ELF-1 (cell line): ENCODE measurements at regions not wholly inside any gene's neighbourhood (a gene's known extent, or its start where the extent isn't known, plus 50 kb on each side); places are given as distances from the start of the nearest gene placed in this dataset.

Experiments used
- DNase-seq: peaks from one replicate; pipeline ENCODE4 v3.0.0-alpha.2; 2016; ENCODE audit warnings: low read depth, low spot score

DNA sequence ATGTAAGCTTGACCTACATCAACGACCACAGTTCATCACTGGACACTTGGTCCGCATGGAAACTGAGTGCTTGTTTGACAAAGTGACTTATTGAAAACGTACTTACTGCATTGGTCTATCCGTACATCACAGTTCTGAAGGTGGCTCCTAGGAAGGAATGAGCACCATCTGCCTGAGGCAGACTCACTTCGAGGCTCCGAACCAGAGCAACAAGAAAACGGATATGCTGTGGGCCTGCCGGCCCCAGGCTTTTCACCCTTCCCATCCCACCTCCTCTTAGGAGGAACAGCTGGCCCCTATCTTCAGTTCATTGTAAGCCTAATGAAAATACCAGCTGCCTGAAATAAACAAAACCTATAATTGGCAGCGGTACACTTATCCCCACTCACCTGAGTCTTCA, 67.2 kb upstream of the TSLP start:
- no peak for DNase-seq

DNA sequence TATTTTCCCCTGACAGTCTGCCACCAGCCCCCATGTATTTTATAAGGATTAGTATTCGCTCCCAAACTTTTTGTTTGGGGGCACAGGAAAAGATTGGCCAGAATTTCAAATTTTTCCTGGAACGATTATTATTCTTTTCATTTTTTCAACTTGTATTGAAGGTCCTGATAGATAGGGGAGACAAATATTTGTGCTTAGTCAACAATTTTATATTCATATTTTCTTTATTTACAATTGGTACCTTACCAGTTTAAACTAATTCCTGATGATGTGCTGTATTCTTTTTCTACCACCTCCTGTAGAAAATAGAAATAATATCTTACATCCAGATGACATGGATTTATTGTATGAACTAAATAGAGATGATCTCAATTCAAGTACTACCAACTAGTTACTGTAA, 60.7 kb upstream of the TSLP start:
- no peak for DNase-seq

DNA sequence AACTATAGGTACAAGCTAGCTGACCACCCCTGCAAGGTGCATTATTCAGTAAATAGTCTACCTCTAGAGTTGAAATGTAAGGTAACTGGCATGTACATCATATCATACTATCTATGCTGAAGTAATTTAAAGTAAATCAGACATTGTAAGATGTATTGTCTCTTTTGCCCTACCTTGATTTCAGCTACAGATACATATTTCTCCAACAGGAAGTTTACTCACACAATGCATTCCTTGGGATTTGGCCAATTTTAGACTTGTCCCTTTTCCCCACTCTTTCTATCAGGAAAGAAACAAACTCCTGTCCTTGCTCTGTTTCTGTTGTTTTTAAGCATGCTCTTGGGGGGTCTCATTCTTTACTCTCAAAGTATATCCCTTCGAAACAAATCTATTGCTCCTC, 58.5 kb upstream of the TSLP start:
- no peak for DNase-seq

DNA sequence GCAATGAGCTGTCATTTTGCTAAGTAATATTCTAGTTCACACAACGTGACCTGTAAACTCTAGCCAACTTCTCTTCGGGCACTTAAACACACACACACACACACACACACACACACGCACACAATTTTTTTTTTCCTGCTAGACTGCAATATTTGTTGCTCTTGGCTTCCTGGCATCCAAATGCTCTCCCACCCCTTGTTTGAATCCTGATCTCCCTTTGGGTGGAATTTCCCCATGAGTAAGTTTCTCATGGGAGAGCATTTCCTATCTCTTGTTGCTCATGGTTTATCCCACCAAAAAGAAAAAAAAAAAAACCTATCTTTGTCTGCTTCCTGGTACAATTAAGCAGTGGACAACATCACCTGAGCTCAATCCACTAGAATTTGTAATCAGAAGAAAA, 54.7 kb upstream of the TSLP start:
- DNase-seq, result no peak

DNA sequence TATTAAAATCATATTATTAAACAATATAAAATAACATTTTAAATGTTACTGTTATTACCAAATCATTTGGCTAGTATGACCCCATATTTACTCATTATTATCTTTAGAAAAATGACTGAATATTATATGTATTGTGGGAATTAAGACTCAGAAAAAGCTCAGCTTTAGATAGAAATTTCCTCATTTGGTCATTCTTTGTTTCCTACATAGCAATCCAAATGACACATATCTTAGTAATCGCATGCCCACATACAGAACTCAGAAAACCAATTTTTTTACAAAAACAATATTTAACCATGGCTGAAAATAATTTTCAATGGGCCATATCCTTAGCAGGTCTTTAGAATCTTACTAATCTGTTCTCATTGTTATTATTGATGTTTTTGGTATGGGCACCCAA, 53.8 kb upstream of the TSLP start:
- DNase-seq, result no peak
